HG02610 (cell line): ENCODE measurements at regions not wholly inside any gene's neighbourhood (a gene's known extent, or its start where the extent isn't known, plus 50 kb on each side); places are given as distances from the start of the nearest gene placed in this dataset.
"Not testable (repeated sequence)": the region's sequence is repeated elsewhere in the genome, so short reads cannot be mapped to it uniquely, and the experiment has no call there.

Source experiments
- ATAC-seq: cut with Tn5 transposase; IDR thresholded peaks from one replicate; pipeline ENCODE4 v1.9.1; 2021; ENCODE audit warnings: mild to moderate bottlenecking, moderate library complexity; ENCODE audit not compliant: unreplicated experiment

- no peak for ATAC-seq
Observed at GRCh38 chr4:38411981-38412536, 251.9 kb upstream of the KLF3 start.

GRCh38 chr4:38413524-38414341 lies 250.3 kb upstream of the KLF3 start:
- no peak for ATAC-seq

GRCh38 chr4:38414410-38414809 lies 249.6 kb upstream of the KLF3 start:
- ATAC-seq = no peak

- ATAC-seq = no peak
Observed at GRCh38 chr4:38415682-38416081, 248.3 kb upstream of the KLF3 start.

GRCh38 chr4:38416450-38417014 lies 247.5 kb upstream of the KLF3 start:
- ATAC-seq = no peak

- ATAC-seq = not testable (repeated sequence)
Observed at GRCh38 chr4:38420254-38420653, 243.7 kb upstream of the KLF3 start.

- ATAC-seq = no peak
Observed at GRCh38 chr4:38422850-38423249, 241.1 kb upstream of the KLF3 start.

GRCh38 chr4:38424151-38424871 lies 239.7 kb upstream of the KLF3 start:
- ATAC-seq = no peak

- no peak for ATAC-seq
Observed at GRCh38 chr4:38426532-38426931, 237.5 kb upstream of the KLF3 start.

- ATAC-seq = no peak
Observed at GRCh38 chr4:38430841-38431240, 233.2 kb upstream of the KLF3 start.

- no peak for ATAC-seq
Observed at GRCh38 chr4:38442073-38442788, 221.8 kb upstream of the KLF3 start.

- no peak for ATAC-seq
Observed at GRCh38 chr4:38449506-38450174, 214.4 kb upstream of the KLF3 start.

- ATAC-seq = peak; percentile 43
Observed at GRCh38 chr4:38452009-38452408, 212.0 kb upstream of the KLF3 start.

- ATAC-seq = no peak
Observed at GRCh38 chr4:38452542-38452941, 211.5 kb upstream of the KLF3 start.

- no peak for ATAC-seq
Observed at GRCh38 chr4:38453253-38453881, 210.6 kb upstream of the KLF3 start.

GRCh38 chr4:38454284-38454683 lies 209.7 kb upstream of the KLF3 start:
- no peak for ATAC-seq

- peak; percentile 72 for ATAC-seq
Observed at GRCh38 chr4:38455092-38455862, 208.7 kb upstream of the KLF3 start.

GRCh38 chr4:38456096-38456495 lies 207.9 kb upstream of the KLF3 start:
- peak; percentile 2 for ATAC-seq

- no peak for ATAC-seq
Observed at GRCh38 chr4:38461342-38461741, 202.7 kb upstream of the KLF3 start.
